NB4 (cell line): ENCODE measurements at regions not wholly inside any gene's neighbourhood (a gene's known extent, or its start where the extent isn't known, plus 50 kb on each side); places are given as distances from the start of the nearest gene placed in this dataset.

ENCODE experiments used
- CTCF ChIP-seq: IDR thresholded peaks from one replicate; pipeline ENCODE4 v1.5.1; 2012; ENCODE audit warnings: low read depth, low read length
- MYC ChIP-seq: IDR thresholded peaks from 2 replicates; pipeline ENCODE4 v1.6.1; 2011; ENCODE audit warnings: low read depth, low read length
- POLR2A ChIP-seq: IDR thresholded peaks from 2 replicates; pipeline ENCODE4 v1.6.1; 2011; ENCODE audit warnings: mild to moderate bottlenecking; ENCODE audit not compliant: insufficient read length; ENCODE audit errors: extremely low read depth

GRCh38 chr13:111940892-111941291, 126.1 kb upstream of the SOX1 start:
- no peak for TF ChIP-seq CTCF
- TF ChIP-seq MYC = no peak
- no peak for TF ChIP-seq POLR2A
